ENCODE measurements at regions not wholly inside any gene's neighbourhood (a gene's known extent, or its start where the extent isn't known, plus 50 kb on each side); places are given as distances from the start of the nearest gene placed in this dataset.

GRCh38 chr10:1809139-1809741, 71.9 kb upstream of the ADARB2 start:
- DNase-seq (ENCODE audit: low read depth in 2 of 2): no peak

- no peak for DNase-seq (ENCODE audit: low read depth in 2 of 2)
Observed at GRCh38 chr10:1807924-1808323, 70.6 kb upstream of the ADARB2 start.

GRCh38 chr10:1807196-1807595, 69.9 kb upstream of the ADARB2 start:
- DNase-seq (ENCODE audit: low read depth in 2 of 2): no peak

- no peak for DNase-seq (ENCODE audit: low read depth in 2 of 2)
Observed at GRCh38 chr10:1802413-1802812, 65.1 kb upstream of the ADARB2 start.

- no peak for DNase-seq (ENCODE audit: low read depth in 2 of 2)
Observed at GRCh38 chr10:1788401-1788800, 51.1 kb upstream of the ADARB2 start.

Measured in stimulated activated CD8-positive, alpha-beta memory T cell treated with anti-CD3 and anti-CD28 coated beads, Interleukin-2, amount 100 ng/mL, for 1 hour (primary cell).